Lower leg skin (tissue), 3 donors: ENCODE measurements at regions not wholly inside any gene's neighbourhood (a gene's known extent, or its start where the extent isn't known, plus 50 kb on each side); places are given as distances from the start of the nearest gene placed in this dataset.

Experiments used
- POLR2A ChIP-seq, 2 donors: fragments of 450-650 bp; IDR thresholded peaks; one replicate each; pipeline ENCODE4 v1.6.1; 2016 to 2017; ENCODE audit warnings: antibody characterized with exemption in 2 of 2, mild to moderate bottlenecking in 1 of 2, moderate library complexity in 1 of 2
- TF ChIP-seq, protein P1 (sequence below), 3 donors: fragments of 450-650 bp; IDR thresholded peaks; one replicate each; pipeline ENCODE4 v1.5.1; 2016; ENCODE audit warnings: antibody characterized with exemption in 3 of 3, mild to moderate bottlenecking in 3 of 3, moderate library complexity in 2 of 3

DNA sequence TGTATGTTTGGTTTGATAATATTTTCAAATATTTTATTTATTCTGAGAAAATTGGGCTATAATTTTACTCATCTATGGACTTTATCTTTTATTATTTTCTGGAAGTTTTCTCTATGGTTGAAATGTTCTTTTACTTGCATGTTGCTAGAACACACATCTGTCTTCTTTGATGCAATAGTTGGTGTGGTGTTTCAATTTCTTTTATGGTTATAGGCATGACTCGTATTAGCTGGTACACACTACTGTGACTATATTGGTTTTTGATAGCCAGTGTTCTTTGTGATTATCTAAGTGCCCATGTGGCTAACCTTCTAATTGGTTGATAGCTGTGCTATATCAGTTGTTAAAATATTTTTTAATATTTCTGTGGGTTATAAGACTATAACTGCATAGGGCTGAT lies 1343.3 kb upstream of the GJE1 start:
- no peak for TF ChIP-seq POLR2A (IDR thresholded peaks at IDR 0.05)
- TF ChIP-seq, protein P1, sequence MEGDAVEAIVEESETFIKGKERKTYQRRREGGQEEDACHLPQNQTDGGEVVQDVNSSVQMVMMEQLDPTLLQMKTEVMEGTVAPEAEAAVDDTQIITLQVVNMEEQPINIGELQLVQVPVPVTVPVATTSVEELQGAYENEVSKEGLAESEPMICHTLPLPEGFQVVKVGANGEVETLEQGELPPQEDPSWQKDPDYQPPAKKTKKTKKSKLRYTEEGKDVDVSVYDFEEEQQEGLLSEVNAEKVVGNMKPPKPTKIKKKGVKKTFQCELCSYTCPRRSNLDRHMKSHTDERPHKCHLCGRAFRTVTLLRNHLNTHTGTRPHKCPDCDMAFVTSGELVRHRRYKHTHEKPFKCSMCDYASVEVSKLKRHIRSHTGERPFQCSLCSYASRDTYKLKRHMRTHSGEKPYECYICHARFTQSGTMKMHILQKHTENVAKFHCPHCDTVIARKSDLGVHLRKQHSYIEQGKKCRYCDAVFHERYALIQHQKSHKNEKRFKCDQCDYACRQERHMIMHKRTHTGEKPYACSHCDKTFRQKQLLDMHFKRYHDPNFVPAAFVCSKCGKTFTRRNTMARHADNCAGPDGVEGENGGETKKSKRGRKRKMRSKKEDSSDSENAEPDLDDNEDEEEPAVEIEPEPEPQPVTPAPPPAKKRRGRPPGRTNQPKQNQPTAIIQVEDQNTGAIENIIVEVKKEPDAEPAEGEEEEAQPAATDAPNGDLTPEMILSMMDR (IDR thresholded peaks at IDR 0.05) = no peak
